Keratinocyte (primary cell): ENCODE measurements at regions not wholly inside any gene's neighbourhood (a gene's known extent, or its start where the extent isn't known, plus 50 kb on each side); places are given as distances from the start of the nearest gene placed in this dataset.

ENCODE experiments used
- DNase-seq: peaks from one replicate; pipeline ENCODE4 v3.0.0-alpha.2; 2011; ENCODE audit warnings: low read depth, missing footprints, low spot score
- FAIRE-seq: peaks from 2 replicates; lab custom pipeline; 2011; peaks lifted over from hg19 to GRCh38; lab: Jason Lieb, UNC
- H2AFZ ChIP-seq: 2 replicates; pipeline ENCODE4 v1.6.0; 2012; ENCODE audit warnings: low read length, control low read depth, inconsistent platforms; ENCODE audit not compliant: control insufficient read depth
- H3K27ac ChIP-seq: 2 replicates; pipeline ENCODE4 v1.5.1; 2011; ENCODE audit warnings: low read length; ENCODE audit not compliant: control insufficient read depth, insufficient read depth
- H3K27me3 ChIP-seq: 3 replicates; pipeline ENCODE4 v1.6.0; 2011; ENCODE audit warnings: low read length; ENCODE audit not compliant: control insufficient read depth, insufficient read depth; ENCODE audit errors: extremely low read depth
- H3K36me3 ChIP-seq, 2 experiments: 2 replicates in 1 of 2; 3 replicates in 1 of 2; pipeline ENCODE4 v1.5.1; 2011; ENCODE audit warnings: low read length in 2 of 2, mild to moderate bottlenecking in 1 of 2; ENCODE audit not compliant: control insufficient read depth in 2 of 2, insufficient read depth in 2 of 2; ENCODE audit errors: extremely low read depth in 1 of 2
- H3K4me1 ChIP-seq: 3 replicates; pipeline ENCODE4 v1.5.1; 2011; ENCODE audit warnings: low read length; ENCODE audit not compliant: control insufficient read depth, insufficient read depth; ENCODE audit errors: extremely low read depth
- H3K4me2 ChIP-seq: 3 replicates; pipeline ENCODE4 v1.6.0; 2011; ENCODE audit warnings: low read depth, low read length; ENCODE audit not compliant: control insufficient read depth, insufficient read depth; ENCODE audit errors: extremely low read depth
- H3K4me3 ChIP-seq, 3 experiments: fragments of 200-600 bp in 1 of 3; sonication (generic) in 1 of 3; 2 replicates in 2 of 3; 3 replicates in 1 of 3; pipeline ENCODE4 v1.5.1; 2011 to 2016; ENCODE audit warnings: low read length in 3 of 3, mild to moderate bottlenecking in 3 of 3, control low read depth in 2 of 3, inconsistent platforms in 1 of 3, low read depth in 1 of 3, mixed read lengths in 1 of 3, mixed run types in 1 of 3, moderate library complexity in 1 of 3; ENCODE audit not compliant: control insufficient read depth in 2 of 3, insufficient read depth in 2 of 3; ENCODE audit errors: extremely low read depth in 1 of 3
- H3K79me2 ChIP-seq: 2 replicates; pipeline ENCODE4 v1.6.0; 2012; ENCODE audit warnings: low read length; ENCODE audit not compliant: control insufficient read depth, insufficient read depth
- H3K9ac ChIP-seq: 3 replicates; pipeline ENCODE4 v1.6.0; 2011; ENCODE audit warnings: low read length; ENCODE audit not compliant: control insufficient read depth, insufficient read depth; ENCODE audit errors: extremely low read depth
- H3K9me1 ChIP-seq: 3 replicates; pipeline ENCODE4 v1.6.0; 2011; ENCODE audit warnings: low read length; ENCODE audit not compliant: control insufficient read depth, insufficient read depth; ENCODE audit errors: extremely low read depth
- H3K9me3 ChIP-seq: 2 replicates; pipeline ENCODE4 v1.5.1; 2012; ENCODE audit warnings: low read depth, low read length; ENCODE audit not compliant: control insufficient read depth
- H4K20me1 ChIP-seq: 3 replicates; pipeline ENCODE4 v1.6.0; 2011; ENCODE audit warnings: low read length; ENCODE audit not compliant: control insufficient read depth, insufficient read depth; ENCODE audit errors: extremely low read depth
- EZH2 ChIP-seq: IDR thresholded peaks from one replicate; pipeline ENCODE4 v1.6.1; 2012; ENCODE audit warnings: inconsistent platforms, mild to moderate bottlenecking, low read length, moderate library complexity
- dilution Hi-C: fragments of 300-500 bp; cut with MboI; formaldehyde crosslinking; loops from one replicate; pipeline ENCODE4 v1.7.0; 2020; ENCODE audit warnings: low sequenced_read_pairs; ENCODE audit not compliant: extremely low pct_ligation_motif_present
- TF ChIP-seq, protein P1 (sequence below), 3 experiments: IDR thresholded peaks in 1 of 3; conservative IDR thresholded peaks in 1 of 3; optimal IDR thresholded peaks in 1 of 3; 2 replicates in 2 of 3; 3 replicates in 1 of 3; pipeline versions ENCODE3 to v1.5.1; 2011; ENCODE audit warnings: low read length in 3 of 3, mild to moderate bottlenecking in 3 of 3, moderate library complexity in 2 of 3, control low read depth in 1 of 3, inconsistent platforms in 1 of 3; ENCODE audit not compliant: insufficient read depth in 2 of 3; ENCODE audit errors: extremely low read depth in 1 of 3

GRCh38 chr4:181698221-181698620 lies 545.0 kb upstream of the TENM3 start:
- dilution Hi-C loops = no loop called here
- no peaks in the 10 kb centered on the region for H3K27me3 ChIP-seq
- FAIRE-seq = no peak
- H3K9ac ChIP-seq = no peak overlapping the region
- no peaks in the 10 kb centered on the region for H3K4me1 ChIP-seq
- H3K36me3 ChIP-seq = no peaks in the 10 kb centered on the region
- no peaks in the 10 kb centered on the region for H3K79me2 ChIP-seq
- no peak for DNase-seq
- no peak overlapping the region for H2AFZ ChIP-seq
- H3K4me3 ChIP-seq = no peak overlapping the region
- no peaks in the 10 kb centered on the region for H3K9me3 ChIP-seq
- no peak overlapping the region for H3K4me2 ChIP-seq
- H4K20me1 ChIP-seq = no peaks in the 10 kb centered on the region
- TF ChIP-seq, protein P1, sequence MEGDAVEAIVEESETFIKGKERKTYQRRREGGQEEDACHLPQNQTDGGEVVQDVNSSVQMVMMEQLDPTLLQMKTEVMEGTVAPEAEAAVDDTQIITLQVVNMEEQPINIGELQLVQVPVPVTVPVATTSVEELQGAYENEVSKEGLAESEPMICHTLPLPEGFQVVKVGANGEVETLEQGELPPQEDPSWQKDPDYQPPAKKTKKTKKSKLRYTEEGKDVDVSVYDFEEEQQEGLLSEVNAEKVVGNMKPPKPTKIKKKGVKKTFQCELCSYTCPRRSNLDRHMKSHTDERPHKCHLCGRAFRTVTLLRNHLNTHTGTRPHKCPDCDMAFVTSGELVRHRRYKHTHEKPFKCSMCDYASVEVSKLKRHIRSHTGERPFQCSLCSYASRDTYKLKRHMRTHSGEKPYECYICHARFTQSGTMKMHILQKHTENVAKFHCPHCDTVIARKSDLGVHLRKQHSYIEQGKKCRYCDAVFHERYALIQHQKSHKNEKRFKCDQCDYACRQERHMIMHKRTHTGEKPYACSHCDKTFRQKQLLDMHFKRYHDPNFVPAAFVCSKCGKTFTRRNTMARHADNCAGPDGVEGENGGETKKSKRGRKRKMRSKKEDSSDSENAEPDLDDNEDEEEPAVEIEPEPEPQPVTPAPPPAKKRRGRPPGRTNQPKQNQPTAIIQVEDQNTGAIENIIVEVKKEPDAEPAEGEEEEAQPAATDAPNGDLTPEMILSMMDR (optimal IDR thresholded peaks at IDR 0.05 in 1 of 3, IDR thresholded peaks at IDR 0.05 in 1 of 3, conservative IDR thresholded peaks at IDR 0.05 in 1 of 3; ENCODE audit: extremely low read depth in 1 of 3, insufficient read depth in 2 of 3, low read length in 3 of 3) = no peak
- no peak for TF ChIP-seq EZH2
- no peak overlapping the region for H3K27ac ChIP-seq
- H3K9me1 ChIP-seq = no peaks in the 10 kb centered on the region

GRCh38 chr4:181701214-181701613 lies 542.0 kb upstream of the TENM3 start:
- H3K4me3 ChIP-seq = no peak overlapping the region
- no peaks in the 10 kb centered on the region for H3K9me3 ChIP-seq
- TF ChIP-seq, protein P1 (optimal IDR thresholded peaks at IDR 0.05 in 1 of 3, IDR thresholded peaks at IDR 0.05 in 1 of 3, conservative IDR thresholded peaks at IDR 0.05 in 1 of 3; ENCODE audit: extremely low read depth in 1 of 3, insufficient read depth in 2 of 3, low read length in 3 of 3) = no peak
- TF ChIP-seq EZH2 = no peak
- H3K27ac ChIP-seq = no peak overlapping the region
- H4K20me1 ChIP-seq = no peaks in the 10 kb centered on the region
- H3K9ac ChIP-seq = no peak overlapping the region
- FAIRE-seq (no peak), DNase-seq (no peak)
- H3K4me2 ChIP-seq = no peak overlapping the region
- no peaks in the 10 kb centered on the region for H3K9me1 ChIP-seq
- no peaks in the 10 kb centered on the region for H3K36me3 ChIP-seq
- dilution Hi-C loops = no loop called here
- no peaks in the 10 kb centered on the region for H3K79me2 ChIP-seq
- H3K4me1 ChIP-seq = no peaks in the 10 kb centered on the region
- no peak overlapping the region for H2AFZ ChIP-seq
- H3K27me3 ChIP-seq = no peaks in the 10 kb centered on the region
